ENCODE measurements at regions not wholly inside any gene's neighbourhood (a gene's known extent, or its start where the extent isn't known, plus 50 kb on each side); places are given as distances from the start of the nearest gene placed in this dataset.
"Not testable (repeated sequence)": the region's sequence is repeated elsewhere in the genome, so short reads cannot be mapped to it uniquely, and the experiment has no call there.

- no peak for DNase-seq (ENCODE audit: low read depth, low spot score)
- H3K4me3 ChIP-seq (ENCODE audit: low read depth, low read length), result no peak overlapping the region
- CTCF ChIA-PET, result no interaction called here
- POLR2A ChIA-PET, result no interaction called here
- TF ChIP-seq, protein P1, sequence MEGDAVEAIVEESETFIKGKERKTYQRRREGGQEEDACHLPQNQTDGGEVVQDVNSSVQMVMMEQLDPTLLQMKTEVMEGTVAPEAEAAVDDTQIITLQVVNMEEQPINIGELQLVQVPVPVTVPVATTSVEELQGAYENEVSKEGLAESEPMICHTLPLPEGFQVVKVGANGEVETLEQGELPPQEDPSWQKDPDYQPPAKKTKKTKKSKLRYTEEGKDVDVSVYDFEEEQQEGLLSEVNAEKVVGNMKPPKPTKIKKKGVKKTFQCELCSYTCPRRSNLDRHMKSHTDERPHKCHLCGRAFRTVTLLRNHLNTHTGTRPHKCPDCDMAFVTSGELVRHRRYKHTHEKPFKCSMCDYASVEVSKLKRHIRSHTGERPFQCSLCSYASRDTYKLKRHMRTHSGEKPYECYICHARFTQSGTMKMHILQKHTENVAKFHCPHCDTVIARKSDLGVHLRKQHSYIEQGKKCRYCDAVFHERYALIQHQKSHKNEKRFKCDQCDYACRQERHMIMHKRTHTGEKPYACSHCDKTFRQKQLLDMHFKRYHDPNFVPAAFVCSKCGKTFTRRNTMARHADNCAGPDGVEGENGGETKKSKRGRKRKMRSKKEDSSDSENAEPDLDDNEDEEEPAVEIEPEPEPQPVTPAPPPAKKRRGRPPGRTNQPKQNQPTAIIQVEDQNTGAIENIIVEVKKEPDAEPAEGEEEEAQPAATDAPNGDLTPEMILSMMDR (IDR thresholded peaks at IDR 0.05; ENCODE audit: insufficient read depth, low read length, missing control alignments), result no peak
These were observed 51.9 kb upstream of the MCUR1 start for GRCh38 chr6:13866301-13866700.

DNA sequence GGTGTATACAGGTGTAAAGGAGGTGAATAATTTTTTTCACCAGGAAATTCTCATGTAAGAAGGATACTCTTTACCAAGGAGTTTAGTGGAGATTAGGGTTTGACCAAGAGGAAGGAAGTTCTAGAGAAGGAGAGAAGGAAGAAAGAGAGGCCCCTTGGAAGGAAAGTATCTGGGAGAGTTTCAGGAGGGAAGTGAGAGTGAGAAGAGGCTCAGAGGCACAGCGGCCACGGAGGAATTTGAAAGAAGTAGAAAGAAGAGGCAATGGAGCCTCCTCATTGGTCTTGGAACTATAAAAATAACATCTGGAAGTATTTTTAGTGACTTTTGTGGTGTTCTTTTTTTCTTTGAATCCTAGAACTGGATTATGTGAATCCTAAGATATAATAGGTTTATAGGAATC, 50.8 kb upstream of the MCUR1 start:
- POLR2A ChIA-PET, result no interaction called here
- DNase-seq (ENCODE audit: low read depth, low spot score), result no peak
- CTCF ChIA-PET, result no interaction called here
- no peak overlapping the region for H3K4me3 ChIP-seq (ENCODE audit: low read depth, low read length)
- TF ChIP-seq, protein P1 (IDR thresholded peaks at IDR 0.05; ENCODE audit: insufficient read depth, low read length, missing control alignments), result no peak

- CTCF ChIA-PET, result interaction anchor here (0.9 kb wide), 1 partner anchor 9 kb away, joined by 3 read pairs; no protein-coding TSS in a partner anchor
- DNase-seq (ENCODE audit: low read depth, low spot score); POLR2A ChIA-PET; H3K4me3 ChIP-seq (ENCODE audit: low read depth, low read length): not testable (repeated sequence)
These were observed 50.3 kb upstream of the MCUR1 start for GRCh38 chr6:13864669-13865068.
